ENCODE measurements at regions not wholly inside any gene's neighbourhood (a gene's known extent, or its start where the extent isn't known, plus 50 kb on each side); places are given as distances from the start of the nearest gene placed in this dataset.

- TF ChIP-seq ATF2 (CRISPR knock-in tag; IDR thresholded peaks at IDR 0.05; ENCODE audit: borderline replicate concordance, low read depth): no peak
Observed at GRCh38 chr5:164687391-164687790, 1182.0 kb downstream of the MAT2B start (continued).

- ATAC-seq (no peak), DNase-seq (ENCODE audit: low spot score) (no peak)
- H3K4me3 Mint-ChIP-seq: no peak overlapping the region
- TF ChIP-seq ATF3 (CRISPR knock-in tag; conservative IDR thresholded peaks at IDR 0.05): no peak
- no peak for TF ChIP-seq AR (CRISPR knock-in tag; IDR thresholded peaks at IDR 0.05)
- TF ChIP-seq ATF6 (CRISPR knock-in tag; IDR thresholded peaks at IDR 0.05): no peak
- no peak overlapping the region for H3K27ac Mint-ChIP-seq
- ChIA-PET CTCF (no interaction called here), POLR2A (no interaction called here)
- peaks cover 6% of the 10 kb centered on the region for H3K9me3 Mint-ChIP-seq
- H3K36me3 Mint-ChIP-seq: no peaks in the 10 kb centered on the region
- peaks cover 13% of the 10 kb centered on the region for H3K4me1 Mint-ChIP-seq
- 0 out of 2 replicates have a peak, but pooled peaks cover 3% of the 10 kb centered on the region for H3K27me3 Mint-ChIP-seq (ENCODE audit: low read depth)
Observed at GRCh38 chr5:164688437-164688836, 1183.0 kb downstream of the MAT2B start.

GRCh38 chr5:164708831-164709230 lies 1203.4 kb downstream of the MAT2B start:
- Mint-ChIP-seq H3K27me3 (ENCODE audit: low read depth) (no peaks in the 10 kb centered on the region), H3K4me1 (peaks cover 22% of the 10 kb centered on the region), H3K36me3 (no peaks in the 10 kb centered on the region), H3K4me3 (no peak overlapping the region), H3K9me3 (peaks cover 13% of the 10 kb centered on the region), H3K27ac (0 out of 2 replicates have a peak overlapping the region, but pooled peaks have one; percentile 7)
- ATAC-seq: peak; percentile 73
- TF ChIP-seq EMX1 (CRISPR knock-in tag; IDR thresholded peaks at IDR 0.05) (no peak), JAZF1 (CRISPR knock-in tag; IDR thresholded peaks at IDR 0.05) (no peak), HMGA2 (CRISPR knock-in tag; IDR thresholded peaks at IDR 0.05) (no peak)
- POLR2A ChIA-PET: no interaction called here
- CTCF ChIA-PET: no interaction called here
- DNase-seq (ENCODE audit: low spot score): peak; percentile 14

GRCh38 chr5:164713682-164714081 lies 1208.3 kb downstream of the MAT2B start:
- H3K9me3 Mint-ChIP-seq: peaks cover 10% of the 10 kb centered on the region
- no peaks in the 10 kb centered on the region for H3K36me3 Mint-ChIP-seq
- CTCF ChIA-PET: no interaction called here
- TF ChIP-seq FOXK1 (CRISPR knock-in tag; IDR thresholded peaks at IDR 0.05): no peak
- no peak for TF ChIP-seq IRF1 (CRISPR knock-in tag; IDR thresholded peaks at IDR 0.05)
- no peak for TF ChIP-seq EMX1 (CRISPR knock-in tag; IDR thresholded peaks at IDR 0.05)
- no peak for TF ChIP-seq PRRX2 (CRISPR knock-in tag; IDR thresholded peaks at IDR 0.05)
- no peak for TF ChIP-seq ZNF416 (CRISPR knock-in tag; IDR thresholded peaks at IDR 0.05)
- no peak for TF ChIP-seq RORB (CRISPR knock-in tag; IDR thresholded peaks at IDR 0.05)
- TF ChIP-seq MXD4 (CRISPR knock-in tag; IDR thresholded peaks at IDR 0.05; ENCODE audit: borderline replicate concordance): no peak
- TF ChIP-seq E2F4 (CRISPR knock-in tag; IDR thresholded peaks at IDR 0.05; ENCODE audit: borderline replicate concordance, low read depth): no peak
- no peak for TF ChIP-seq GTF2I (CRISPR knock-in tag; conservative IDR thresholded peaks at IDR 0.05)
- no peak for TF ChIP-seq MYBL2 (CRISPR knock-in tag; IDR thresholded peaks at IDR 0.05)
- TF ChIP-seq NR2C2 (CRISPR knock-in tag; IDR thresholded peaks at IDR 0.05): no peak
- no peak for TF ChIP-seq ZMAT4 (CRISPR knock-in tag; IDR thresholded peaks at IDR 0.05)
- TF ChIP-seq HMGXB4 (CRISPR knock-in tag; IDR thresholded peaks at IDR 0.05): no peak

More at GRCh38 chr5:164713682-164714081, 1208.3 kb downstream of the MAT2B start:
- ATAC-seq (no peak), DNase-seq (ENCODE audit: low spot score) (no peak)
- POLR2A ChIA-PET: no interaction called here
- Mint-ChIP-seq H3K4me1 (peaks cover 10% of the 10 kb centered on the region), H3K27me3 (ENCODE audit: low read depth) (no peaks in the 10 kb centered on the region), H3K27ac (no peak overlapping the region), H3K4me3 (no peak overlapping the region)
